IMR-90 (cell line): ENCODE measurements at regions not wholly inside any gene's neighbourhood (a gene's known extent, or its start where the extent isn't known, plus 50 kb on each side); places are given as distances from the start of the nearest gene placed in this dataset.

ENCODE experiments used
- ATAC-seq: fragments of 200-7000 bp; cut with Tn5 transposase; 2 replicates; pipeline ENCODE4 v1.9.1; 2020; ENCODE audit warnings: low read depth, mild to moderate bottlenecking, moderate library complexity
- BruUV-seq: library from RNA; stranded (reverse); fragments of 400-500 nt; replicated peaks from 2 replicates; lab custom pipeline; 2021; lab: Mats Ljungman, UMichigan
- CTCF ChIA-PET: fragments of 300-600 bp; formaldehyde crosslinking; extraction: SDS; loops from one replicate; lab custom pipeline; 2021; ENCODE audit warnings: antibody characterized with exemption; lab: Yijun Ruan, JAX
- POLR2A ChIA-PET: fragments of 300-600 bp; sonication (Branson Sonifier 250); formaldehyde crosslinking; loops from one replicate; lab custom pipeline; 2022; ENCODE audit warnings: antibody characterized with exemption; ENCODE audit not compliant: unreplicated experiment; lab: Charles Lee
- DNase-seq: peaks from one replicate; pipeline ENCODE4 v3.0.0; 2013
- H2AFZ ChIP-seq: replicated peaks from 2 replicates; pipeline ENCODE3; 2013; ENCODE audit warnings: low read length, mild to moderate bottlenecking; ENCODE audit not compliant: poor library complexity
- H2AK5ac ChIP-seq: 2 replicates; pipeline ENCODE4 v1.6.1; 2013; ENCODE audit warnings: low read depth, low read length, inconsistent platforms
- H2AK9ac ChIP-seq: replicated peaks from 2 replicates; pipeline ENCODE3; 2013; ENCODE audit warnings: mild to moderate bottlenecking, low read depth, low read length, moderate library complexity; ENCODE audit not compliant: poor library complexity
- H2BK120ac ChIP-seq: 2 replicates; pipeline ENCODE4 v1.6.1; 2013; ENCODE audit warnings: low read depth, low read length, inconsistent platforms
- H2BK15ac ChIP-seq: 3 replicates; pipeline ENCODE4 v1.6.1; 2013; ENCODE audit warnings: low read depth, low read length, inconsistent platforms
- H2BK20ac ChIP-seq: 2 replicates; pipeline ENCODE4 v1.6.1; 2013; ENCODE audit warnings: low read depth, mild to moderate bottlenecking, inconsistent platforms, low read length, moderate library complexity
- H2BK5ac ChIP-seq: 2 replicates; pipeline ENCODE4 v1.6.1; 2013; ENCODE audit warnings: mild to moderate bottlenecking, low read depth, low read length, inconsistent platforms; ENCODE audit not compliant: poor library complexity, severe bottlenecking
- H3K14ac ChIP-seq: replicated peaks from 2 replicates; pipeline ENCODE4 v1.6.1; 2013; ENCODE audit warnings: low read depth, low read length, inconsistent platforms
- H3K18ac ChIP-seq: 2 replicates; pipeline ENCODE4 v1.6.1; 2013; ENCODE audit warnings: low read depth, low read length, control low read depth
- H3K23ac ChIP-seq: 2 replicates; pipeline ENCODE4 v1.6.1; 2013; ENCODE audit warnings: low read depth, low read length, inconsistent platforms
- H3K27ac ChIP-seq: 2 replicates; pipeline ENCODE4 v1.5.1; 2013; ENCODE audit warnings: mild to moderate bottlenecking, control low read depth, low read length; ENCODE audit not compliant: insufficient read depth
- H3K27me3 ChIP-seq: 2 replicates; pipeline ENCODE4 v1.6.1; 2013; ENCODE audit warnings: low read length; ENCODE audit not compliant: control insufficient read depth, insufficient read depth
- H3K36me3 ChIP-seq: 2 replicates; pipeline ENCODE4 v1.6.1; 2013; ENCODE audit warnings: low read length, mixed read lengths; ENCODE audit not compliant: control insufficient read depth, insufficient read depth
- H3K4ac ChIP-seq: 2 replicates; pipeline ENCODE4 v1.6.1; 2013; ENCODE audit warnings: low read depth, low read length, inconsistent platforms
- H3K4me1 ChIP-seq: 2 replicates; pipeline ENCODE4 v1.6.1; 2013; ENCODE audit warnings: low read length, mixed read lengths; ENCODE audit not compliant: control insufficient read depth, insufficient read depth
- H3K4me2 ChIP-seq: 2 replicates; pipeline ENCODE4 v1.6.1; 2013; ENCODE audit warnings: low read depth, mild to moderate bottlenecking, control low read depth, low read length, moderate library complexity
- H3K4me3 ChIP-seq: 2 replicates; pipeline ENCODE4 v1.5.1; 2013; ENCODE audit warnings: low read depth, mild to moderate bottlenecking, control low read depth, low read length, moderate library complexity; ENCODE audit not compliant: insufficient read depth
- H3K56ac ChIP-seq: 2 replicates; pipeline ENCODE4 v1.6.1; 2013; ENCODE audit warnings: low read length, inconsistent platforms; ENCODE audit not compliant: insufficient read depth; ENCODE audit errors: extremely low read depth
- H3K79me1 ChIP-seq, 2 experiments: 2 replicates each; pipeline ENCODE4 v1.6.1; 2013; ENCODE audit warnings: low read length in 2 of 2, inconsistent platforms in 1 of 2, low read depth in 1 of 2
- H3K9ac ChIP-seq: 2 replicates; pipeline ENCODE4 v1.6.1; 2013; ENCODE audit warnings: low read depth, low read length, control low read depth
- H3K9me1 ChIP-seq: 2 replicates; pipeline ENCODE4 v1.6.1; 2013; ENCODE audit warnings: low read length, inconsistent platforms; ENCODE audit not compliant: insufficient read depth
- H3K9me3 ChIP-seq: 2 replicates; pipeline ENCODE4 v1.6.1; 2013; ENCODE audit warnings: low read length; ENCODE audit not compliant: control insufficient read depth, insufficient read depth
- H4K20me1 ChIP-seq: 2 replicates; pipeline ENCODE4 v1.6.1; 2013; ENCODE audit warnings: low read length, inconsistent platforms; ENCODE audit not compliant: insufficient read depth
- H4K5ac ChIP-seq: 2 replicates; pipeline ENCODE4 v1.6.1; 2013; ENCODE audit warnings: mild to moderate bottlenecking, low read depth, low read length, control low read depth
- H4K8ac ChIP-seq, 2 experiments: 2 replicates each; pipeline ENCODE4 v1.6.1; 2013; ENCODE audit warnings: low read depth in 2 of 2, low read length in 2 of 2, control low read depth in 1 of 2, inconsistent platforms in 1 of 2
- H4K91ac ChIP-seq: 2 replicates; pipeline ENCODE4 v1.6.1; 2013; ENCODE audit warnings: low read depth, low read length, inconsistent platforms; ENCODE audit not compliant: insufficient read depth
- BHLHE40 ChIP-seq: fragments of 150-350 bp; IDR thresholded peaks from 2 replicates; pipeline ENCODE4 v1.6.1; 2016; ENCODE audit warnings: mild to moderate bottlenecking, low read depth, low read length
- CEBPB ChIP-seq: IDR thresholded peaks from 2 replicates; pipeline ENCODE4 v1.6.1; 2012; ENCODE audit warnings: low read depth, low read length, improper control_type of control experiment
- CHD1 ChIP-seq: IDR thresholded peaks from 2 replicates; pipeline ENCODE4 v1.6.1; 2012; ENCODE audit warnings: low read depth, low read length, improper control_type of control experiment
- ELK1 ChIP-seq: fragments of 150-350 bp; IDR thresholded peaks from 2 replicates; pipeline ENCODE4 v1.6.1; 2016; ENCODE audit warnings: low read depth, mild to moderate bottlenecking, low read length, moderate library complexity, borderline replicate concordance
- FOS ChIP-seq: fragments of 150-350 bp; IDR thresholded peaks from 2 replicates; pipeline ENCODE4 v1.6.1; 2016; ENCODE audit warnings: low read depth, low read length
- MAZ ChIP-seq: IDR thresholded peaks from 2 replicates; pipeline ENCODE4 v1.6.1; 2012; ENCODE audit warnings: low read depth, mild to moderate bottlenecking, low read length, improper control_type of control experiment, moderate library complexity, borderline replicate concordance
- MXI1 ChIP-seq: IDR thresholded peaks from 2 replicates; pipeline ENCODE4 v1.6.1; 2012; ENCODE audit warnings: low read depth, mild to moderate bottlenecking, low read length, moderate library complexity, borderline replicate concordance
- NFE2L2 ChIP-seq: fragments of 150-350 bp; IDR thresholded peaks from 2 replicates; pipeline ENCODE4 v1.6.1; 2016; ENCODE audit warnings: low read depth, mild to moderate bottlenecking, low read length
- RCOR1 ChIP-seq: IDR thresholded peaks from 2 replicates; pipeline ENCODE4 v1.6.1; 2012; ENCODE audit warnings: mild to moderate bottlenecking, low read length, improper control_type of control experiment; ENCODE audit not compliant: insufficient replicate concordance
- RFX5 ChIP-seq: IDR thresholded peaks from 2 replicates; pipeline ENCODE4 v1.8.0; 2012; ENCODE audit warnings: low read depth, mild to moderate bottlenecking, low read length, moderate library complexity
- dilution Hi-C: fragments of 300-500 bp; cut with HindIII; formaldehyde crosslinking; loops from one replicate; pipeline ENCODE4 v1.14.3; 2018; ENCODE audit warnings: low sequenced_read_pairs; ENCODE audit not compliant: unreplicated experiment
- in situ Hi-C: fragments of 300-500 bp; cut with MboI; formaldehyde crosslinking; loops from 3 replicates; pipeline ENCODE4 v1.14.3; 2019; ENCODE audit warnings: low sequenced_read_pairs, inconsistent platforms, mixed read lengths
- intact Hi-C: fragments of 100-400 bp; cut with micrococcal nuclease; formaldehyde crosslinking; loops from 2 replicates; pipeline ENCODE4 v1.10.0; 2022

- H3K56ac ChIP-seq: no peak overlapping the region
- no peak overlapping the region for H3K9ac ChIP-seq
- H3K27me3 ChIP-seq: no peaks in the 10 kb centered on the region
- H3K79me1 ChIP-seq: no peaks in the 10 kb centered on the region
- no peak overlapping the region for H4K5ac ChIP-seq
- no peak overlapping the region for H2BK5ac ChIP-seq
- peak; percentile 86 for DNase-seq
- intact Hi-C loops: loop anchor here (10.0 kb wide), 1 partner anchor 65 kb away; no protein-coding TSS in a partner anchor
- BruUV-seq: no TSS peak
- ChIA-PET CTCF (no interaction called here), POLR2A (no interaction called here)
- no peak overlapping the region for H3K14ac ChIP-seq
- H3K4ac ChIP-seq: peak overlapping the region; percentile 21; the same call in 1 of the 2 replicates
- no peak overlapping the region for H3K23ac ChIP-seq
- no peak overlapping the region for H3K4me3 ChIP-seq
- in situ Hi-C loops: no loop called here
- no peak overlapping the region for H4K91ac ChIP-seq
- peak; percentile 98 for ATAC-seq
- no peak overlapping the region for H3K18ac ChIP-seq
- dilution Hi-C loops: no loop called here
- TF ChIP-seq NFE2L2 (no peak), BHLHE40 (0 out of 2 replicates have a peak, but pooled peaks have one; percentile 24), ELK1 (no peak), MAZ (no peak), RFX5 (no peak), CHD1 (no peak), FOS (peak; percentile 84), CEBPB (no peak), RCOR1 (peak; percentile 29), MXI1 (no peak)
- no peak overlapping the region for H2BK15ac ChIP-seq
- peak overlapping the region; percentile 65; the same call in 1 of the 2 replicates for H2BK120ac ChIP-seq
- H3K4me1 ChIP-seq: peaks cover 5% of the 10 kb centered on the region; the same call in 1 of the 2 replicates
- H3K36me3 ChIP-seq: no peaks in the 10 kb centered on the region
- no peak overlapping the region for H4K8ac ChIP-seq
- H4K20me1 ChIP-seq: no peaks in the 10 kb centered on the region
- H2AFZ ChIP-seq: no peak overlapping the region
- no peak overlapping the region for H3K4me2 ChIP-seq
- 0 out of 2 replicates have a peak, but pooled peaks cover 5% of the 10 kb centered on the region for H3K9me1 ChIP-seq
- H2BK20ac ChIP-seq: peak overlapping the region; percentile 49; the same call in 1 of the 2 replicates
- H2AK5ac ChIP-seq: no peak overlapping the region
- H2AK9ac ChIP-seq: no peak overlapping the region
- no peaks in the 10 kb centered on the region for H3K9me3 ChIP-seq
- H3K27ac ChIP-seq: no peak overlapping the region
Measured at GRCh38 chr15:37789881-37790280, 144.6 kb upstream of the TMCO5A start.
